ENCODE measurements at regions not wholly inside any gene's neighbourhood (a gene's known extent, or its start where the extent isn't known, plus 50 kb on each side); places are given as distances from the start of the nearest gene placed in this dataset.

DNA sequence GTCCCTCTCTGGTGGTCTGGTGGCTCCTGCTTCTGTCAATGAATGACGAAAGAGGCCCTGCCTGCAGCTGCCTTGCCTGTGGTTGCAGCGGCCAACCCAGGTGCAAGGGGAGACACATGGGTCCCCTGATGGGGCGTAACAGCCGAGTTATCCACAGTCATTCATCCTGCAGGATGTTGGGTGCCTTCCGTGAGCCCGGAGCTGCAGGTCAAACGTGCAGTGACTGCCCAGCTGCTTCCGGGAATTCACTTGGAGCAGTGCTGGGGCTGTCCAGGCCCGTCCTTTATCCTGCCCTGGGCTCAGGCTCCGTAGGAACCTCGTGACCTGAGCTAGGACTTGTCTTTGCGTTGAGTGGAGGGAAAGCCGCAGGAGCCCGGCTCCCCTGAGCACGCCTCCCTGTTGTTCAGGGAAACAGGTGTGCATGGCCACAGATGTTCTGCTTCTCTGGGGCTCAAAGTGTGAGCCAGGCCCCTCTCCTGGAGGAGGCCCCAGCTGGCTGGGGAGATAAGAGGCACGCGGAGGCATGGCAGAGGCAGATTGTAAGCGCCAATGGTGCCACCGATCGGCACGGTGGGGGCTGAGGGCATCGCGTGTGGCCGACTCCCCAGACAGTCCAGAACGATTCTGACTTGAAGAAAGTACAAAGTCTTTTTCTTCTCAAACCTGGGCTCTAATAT lies 635.4 kb downstream of the BRD1 start:
- Histone ChIP-seq H3K79me2 (ENCODE audit: insufficient read depth) (no peaks in the 10 kb centered on the region), H3K27ac (no peak overlapping the region), H3K4me3 (no peak overlapping the region), H2AFZ (no peak overlapping the region), H3F3A (ENCODE audit: insufficient read depth) (no peaks in the 10 kb centered on the region), H3K4me2 (ENCODE audit: unreplicated experiment) (no peak overlapping the region), H3K36me3 (ENCODE audit: low read depth) (no peaks in the 10 kb centered on the region), H3K27me3 (replicated peaks; ENCODE audit: insufficient read depth) (no peaks in the 10 kb centered on the region), H3K9me3 (ENCODE audit: low read depth) (no peaks in the 10 kb centered on the region), H3K4me1 (ENCODE audit: insufficient read depth) (no peaks in the 10 kb centered on the region), H3K9ac (no peak overlapping the region), H3K9me2 (ENCODE audit: insufficient read depth) (no peaks in the 10 kb centered on the region), H4K20me1 (ENCODE audit: insufficient read depth) (no peaks in the 10 kb centered on the region)
- TF ChIP-seq EZH2phosphoT487 (IDR thresholded peaks at IDR 0.05; ENCODE audit: insufficient read depth, low read depth) (no peak), EZH2 (IDR thresholded peaks at IDR 0.05; ENCODE audit: insufficient read depth, poor library complexity, severe bottlenecking) (no peak)
- DNase-seq: no peak
- in situ Hi-C loops (cut with MboI): no loop called here
- WGBS, 2 experiments (ENCODE audit: low coverage in 1 of 2, low lambda C conversion rate in 2 of 2, missing lambda C conversion rate in 2 of 2): 54% methylated on average over 25 of the region's 25 CpGs

DNA sequence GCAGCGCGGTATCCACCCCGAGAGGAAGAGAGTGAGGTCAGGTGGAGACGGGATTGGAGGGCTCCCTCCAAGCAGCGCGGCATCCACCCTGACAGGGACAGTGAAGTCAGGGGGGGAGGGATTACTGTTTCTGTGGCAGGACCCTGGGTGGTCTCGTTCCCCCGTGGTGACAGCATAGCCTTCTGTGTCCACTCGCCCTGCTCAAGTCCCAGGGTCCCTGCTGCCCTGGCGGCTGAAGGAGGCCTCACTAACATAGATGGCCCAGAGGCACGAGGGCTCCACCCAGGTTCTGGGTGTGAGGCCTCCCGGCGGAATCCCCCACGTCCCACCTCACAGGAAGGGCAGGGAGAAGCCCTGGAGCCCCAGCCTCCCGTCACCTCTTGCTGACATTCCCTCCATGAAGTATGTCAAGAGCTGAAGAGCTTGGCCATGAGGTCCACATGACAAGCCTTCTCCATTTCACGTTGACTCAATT lies 636.1 kb downstream of the BRD1 start:
- H3K9me3 ChIP-seq (ENCODE audit: low read depth): no peaks in the 10 kb centered on the region
- no peaks in the 10 kb centered on the region for H3K79me2 ChIP-seq (ENCODE audit: insufficient read depth)
- no peaks in the 10 kb centered on the region for H3K36me3 ChIP-seq (ENCODE audit: low read depth)
- DNase-seq: no peak
- TF ChIP-seq EZH2 (IDR thresholded peaks at IDR 0.05; ENCODE audit: insufficient read depth, poor library complexity, severe bottlenecking): no peak
- no peak for TF ChIP-seq EZH2phosphoT487 (IDR thresholded peaks at IDR 0.05; ENCODE audit: insufficient read depth, low read depth)
- no peaks in the 10 kb centered on the region for H4K20me1 ChIP-seq (ENCODE audit: insufficient read depth)
- WGBS, 2 experiments (ENCODE audit: low coverage in 1 of 2, low lambda C conversion rate in 2 of 2, missing lambda C conversion rate in 2 of 2): 46 to 50% methylated on average over 14 to 15 of the region's 16 CpGs
- H3K4me3 ChIP-seq: no peak overlapping the region
- H3K9ac ChIP-seq: no peak overlapping the region
- no peak overlapping the region for H2AFZ ChIP-seq
- in situ Hi-C loops (cut with MboI): no loop called here
- no peaks in the 10 kb centered on the region for H3K27me3 ChIP-seq (replicated peaks; ENCODE audit: insufficient read depth)
- no peaks in the 10 kb centered on the region for H3K9me2 ChIP-seq (ENCODE audit: insufficient read depth)
- no peaks in the 10 kb centered on the region for H3K4me1 ChIP-seq (ENCODE audit: insufficient read depth)
- no peak overlapping the region for H3K27ac ChIP-seq
- H3K4me2 ChIP-seq (ENCODE audit: unreplicated experiment): no peak overlapping the region
- no peaks in the 10 kb centered on the region for H3F3A ChIP-seq (ENCODE audit: insufficient read depth)

DNA sequence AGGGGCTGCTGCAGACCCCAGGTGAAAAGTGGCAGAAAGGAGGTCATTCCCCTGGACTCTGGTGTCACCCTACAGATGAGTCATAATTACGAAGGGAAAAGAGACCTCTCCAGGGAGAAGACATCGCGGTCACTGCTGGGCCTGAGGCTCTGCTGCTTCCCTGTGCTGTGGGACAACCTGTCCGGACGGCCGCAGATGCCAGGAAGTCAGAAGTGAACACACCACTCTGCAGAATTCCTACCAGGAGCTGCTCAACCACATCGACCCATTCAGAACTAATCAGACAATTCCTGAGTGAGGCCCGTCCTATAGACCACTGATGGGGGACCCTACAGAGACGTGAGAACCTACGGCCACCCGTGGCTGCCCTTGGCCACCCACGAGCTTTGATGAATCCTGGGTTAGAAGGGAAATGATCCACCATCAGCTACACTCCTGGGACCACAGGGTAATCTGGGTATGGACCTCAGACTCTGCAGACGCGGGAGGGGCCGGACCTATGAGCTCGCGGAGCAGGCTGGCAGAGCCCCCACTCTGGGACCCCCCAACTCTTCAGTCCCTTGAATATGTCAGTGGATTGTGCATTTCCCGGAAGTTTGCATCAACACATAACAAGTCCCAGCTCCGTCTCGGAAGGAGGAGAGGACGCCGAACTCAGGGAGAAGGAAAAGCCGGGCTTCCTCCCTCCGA lies 636.7 kb downstream of the BRD1 start:
- no peak overlapping the region for H3K27ac ChIP-seq
- H3K9me3 ChIP-seq (ENCODE audit: low read depth): no peaks in the 10 kb centered on the region
- H3F3A ChIP-seq (ENCODE audit: insufficient read depth): no peaks in the 10 kb centered on the region
- H3K9me2 ChIP-seq (ENCODE audit: insufficient read depth): no peaks in the 10 kb centered on the region
- in situ Hi-C loops (cut with MboI): no loop called here
- DNase-seq: no peak
- H3K4me2 ChIP-seq (ENCODE audit: unreplicated experiment): no peak overlapping the region
- no peaks in the 10 kb centered on the region for H3K27me3 ChIP-seq (replicated peaks; ENCODE audit: insufficient read depth)
- no peaks in the 10 kb centered on the region for H3K79me2 ChIP-seq (ENCODE audit: insufficient read depth)
- no peaks in the 10 kb centered on the region for H4K20me1 ChIP-seq (ENCODE audit: insufficient read depth)
- H3K4me1 ChIP-seq (ENCODE audit: insufficient read depth): no peaks in the 10 kb centered on the region
- WGBS, 2 experiments (ENCODE audit: low coverage in 1 of 2, low lambda C conversion rate in 2 of 2, missing lambda C conversion rate in 2 of 2): 60 to 71% methylated on average over 24 of the region's 24 CpGs
- no peak overlapping the region for H3K9ac ChIP-seq
- no peaks in the 10 kb centered on the region for H3K36me3 ChIP-seq (ENCODE audit: low read depth)
- no peak overlapping the region for H3K4me3 ChIP-seq
- TF ChIP-seq EZH2 (IDR thresholded peaks at IDR 0.05; ENCODE audit: insufficient read depth, poor library complexity, severe bottlenecking) (no peak), EZH2phosphoT487 (IDR thresholded peaks at IDR 0.05; ENCODE audit: insufficient read depth, low read depth) (no peak)
- no peak overlapping the region for H2AFZ ChIP-seq

DNA sequence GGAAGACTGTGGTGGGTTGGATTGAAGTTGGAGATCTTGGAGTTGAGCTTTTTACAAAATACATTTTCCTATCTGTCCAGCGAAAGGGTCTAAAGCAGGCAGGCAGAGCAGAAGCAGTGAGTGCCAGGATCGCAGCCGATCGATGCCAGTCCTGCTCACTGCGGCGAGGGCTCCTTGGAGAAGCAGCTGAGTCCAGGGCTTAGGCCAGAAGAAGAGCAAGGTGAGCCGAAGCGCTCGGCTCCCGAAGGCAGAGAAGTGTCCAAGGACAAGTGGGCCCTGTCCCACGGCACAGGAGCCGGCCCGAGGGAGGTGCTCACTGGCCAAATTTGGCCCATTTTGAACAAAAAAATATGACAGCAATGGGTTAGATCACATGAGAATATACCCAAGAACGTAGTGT lies 637.8 kb downstream of the BRD1 start:
- in situ Hi-C loops (cut with MboI): no loop called here
- H3K9me2 ChIP-seq (ENCODE audit: insufficient read depth): no peaks in the 10 kb centered on the region
- H3K79me2 ChIP-seq (ENCODE audit: insufficient read depth): no peaks in the 10 kb centered on the region
- TF ChIP-seq EZH2 (IDR thresholded peaks at IDR 0.05; ENCODE audit: insufficient read depth, poor library complexity, severe bottlenecking): no peak
- no peak for TF ChIP-seq EZH2phosphoT487 (IDR thresholded peaks at IDR 0.05; ENCODE audit: insufficient read depth, low read depth)
- no peaks in the 10 kb centered on the region for H3K36me3 ChIP-seq (ENCODE audit: low read depth)
- H3K9ac ChIP-seq: no peak overlapping the region
- no peaks in the 10 kb centered on the region for H3K27me3 ChIP-seq (replicated peaks; ENCODE audit: insufficient read depth)
- H3K27ac ChIP-seq: no peak overlapping the region
- H3K9me3 ChIP-seq (ENCODE audit: low read depth): no peaks in the 10 kb centered on the region
- H3F3A ChIP-seq (ENCODE audit: insufficient read depth): no peaks in the 10 kb centered on the region
- no peak for DNase-seq
- 59 to 68% methylated on average over 14 of the region's 14 CpGs for whole genome bisulfite sequencing, 2 experiments (ENCODE audit: low coverage in 1 of 2, low lambda C conversion rate in 2 of 2, missing lambda C conversion rate in 2 of 2)
- no peaks in the 10 kb centered on the region for H3K4me1 ChIP-seq (ENCODE audit: insufficient read depth)
- no peak overlapping the region for H3K4me3 ChIP-seq
- H4K20me1 ChIP-seq (ENCODE audit: insufficient read depth): no peaks in the 10 kb centered on the region
- no peak overlapping the region for H3K4me2 ChIP-seq (ENCODE audit: unreplicated experiment)
- no peak overlapping the region for H2AFZ ChIP-seq
